NCI-H2171 treated with DMSO at 0.1 percent for 48 hours (cell line): ENCODE measurements at regions not wholly inside any gene's neighbourhood (a gene's known extent, or its start where the extent isn't known, plus 50 kb on each side); places are given as distances from the start of the nearest gene placed in this dataset.

Source experiments
- DNase-seq: peaks from one replicate; lab custom pipeline; 2025; lab: John Stamatoyannopoulos, UW

GRCh38 chr2:80854831-80855230 is 550.3 kb upstream of the LRRTM1 start:
- no peak for DNase-seq

GRCh38 chr2:80852808-80853139 is 548.2 kb upstream of the LRRTM1 start:
- DNase-seq = no peak

- no peak for DNase-seq
These were observed 547.7 kb upstream of the LRRTM1 start for GRCh38 chr2:80852079-80852807.

GRCh38 chr2:80830891-80831290 is 526.3 kb upstream of the LRRTM1 start:
- DNase-seq = no peak

- DNase-seq = no peak
These were observed 518.4 kb upstream of the LRRTM1 start for GRCh38 chr2:80822999-80823398.

GRCh38 chr2:80815259-80815658 is 510.7 kb upstream of the LRRTM1 start:
- DNase-seq = no peak

GRCh38 chr2:80786584-80786983 is 482.0 kb upstream of the LRRTM1 start:
- no peak for DNase-seq

GRCh38 chr2:80778704-80779103 is 474.2 kb upstream of the LRRTM1 start:
- no peak for DNase-seq

- DNase-seq = no peak
These were observed 444.0 kb upstream of the LRRTM1 start for GRCh38 chr2:80748592-80748991.

- DNase-seq = no peak
These were observed 432.5 kb upstream of the LRRTM1 start for GRCh38 chr2:80737047-80737446.

GRCh38 chr2:80725001-80725400 is 420.4 kb upstream of the LRRTM1 start:
- no peak for DNase-seq

- no peak for DNase-seq
These were observed 418.3 kb upstream of the LRRTM1 start for GRCh38 chr2:80722803-80723202.

GRCh38 chr2:80719607-80720006 is 415.1 kb upstream of the LRRTM1 start:
- no peak for DNase-seq

GRCh38 chr2:80715433-80715832 is 410.9 kb upstream of the LRRTM1 start:
- DNase-seq = no peak

- no peak for DNase-seq
These were observed 407.4 kb upstream of the LRRTM1 start for GRCh38 chr2:80711915-80712314.

- no peak for DNase-seq
These were observed 402.4 kb upstream of the LRRTM1 start for GRCh38 chr2:80706951-80707350.

GRCh38 chr2:80706541-80706940 is 402.0 kb upstream of the LRRTM1 start:
- DNase-seq = no peak

- no peak for DNase-seq
These were observed 399.0 kb upstream of the LRRTM1 start for GRCh38 chr2:80703532-80703931.

- DNase-seq = no peak
These were observed 396.4 kb upstream of the LRRTM1 start for GRCh38 chr2:80700961-80701360.
